ENCODE measurements at regions not wholly inside any gene's neighbourhood (a gene's known extent, or its start where the extent isn't known, plus 50 kb on each side); places are given as distances from the start of the nearest gene placed in this dataset.
A peak's percentile ranks its signal among the peaks of the same experiment; 100 is the strongest.

GRCh38 chr1:29428997-29429396, 192.7 kb downstream of the PTPRU start:
- no peak for TF ChIP-seq CTCF (IDR thresholded peaks at IDR 0.05)
- ATAC-seq (no peak), DNase-seq (no peak)
- Histone ChIP-seq H3K9me3 (peaks cover 0 to 14% (median 0%) of the 10 kb centered on the region in 11 donors), H3K4me3 (no peak overlapping the region), H3K27ac (no peak overlapping the region), H3K27me3 (peaks cover 0 to 9% (median 0%) of the 10 kb centered on the region in 7 donors), H3K4me1 (peaks cover 0 to 12% (median 0%) of the 10 kb centered on the region in 9 donors), H3K36me3 (no peaks in the 10 kb centered on the region)
- intact Hi-C loops (cut with DNase I): no loop called here
- 45 to 67% methylated on average over 4 of the region's 4 CpGs for WGBS, 2 donors

- DNase-seq (no peak), ATAC-seq (no peak)
- WGBS, 2 donors: 90 to 94% methylated on average over 4 of the region's 4 CpGs
- H3K36me3 ChIP-seq: no peaks in the 10 kb centered on the region
- no peak for TF ChIP-seq CTCF (IDR thresholded peaks at IDR 0.05)
- H3K9me3 ChIP-seq: peaks cover 0 to 14% (median 0%) of the 10 kb centered on the region in 11 donors
- intact Hi-C loops (cut with DNase I): no loop called here
- H3K4me1 ChIP-seq: peaks cover 0 to 12% (median 0%) of the 10 kb centered on the region in 9 donors
- no peak overlapping the region for H3K27ac ChIP-seq
- H3K4me3 ChIP-seq: no peak overlapping the region
- peaks cover 0 to 9% (median 0%) of the 10 kb centered on the region in 7 donors for H3K27me3 ChIP-seq
Measured at GRCh38 chr1:29428280-29428615, 191.9 kb downstream of the PTPRU start.

GRCh38 chr1:29427614-29428279, 191.4 kb downstream of the PTPRU start:
- Histone ChIP-seq H3K4me1 (peaks cover 0 to 12% (median 0%) of the 10 kb centered on the region in 9 donors), H3K4me3 (no peak overlapping the region), H3K36me3 (no peaks in the 10 kb centered on the region), H3K27me3 (peaks cover 0 to 9% (median 0%) of the 10 kb centered on the region in 7 donors), H3K9me3 (peaks cover 0 to 14% (median 0%) of the 10 kb centered on the region in 11 donors), H3K27ac (no peak overlapping the region)
- ATAC-seq (no peak), DNase-seq (no peak)
- WGBS, 2 donors: 79 to 86% methylated on average over 3 of the region's 3 CpGs
- intact Hi-C loops (cut with DNase I): no loop called here
- no peak for TF ChIP-seq CTCF (IDR thresholded peaks at IDR 0.05)

GRCh38 chr1:29426701-29427279, 190.5 kb downstream of the PTPRU start:
- peak in 1 of 2 donors; percentile 52 for DNase-seq
- intact Hi-C loops (cut with DNase I): no loop called here
- Histone ChIP-seq H3K4me3 (no peak overlapping the region), H3K36me3 (no peaks in the 10 kb centered on the region), H3K4me1 (peaks cover 0 to 12% (median 0%) of the 10 kb centered on the region in 9 donors), H3K9me3 (peaks cover 0 to 17% (median 0%) of the 10 kb centered on the region in 11 donors), H3K27me3 (peaks cover 0 to 9% (median 0%) of the 10 kb centered on the region in 7 donors), H3K27ac (no peak overlapping the region)
- TF ChIP-seq CTCF (IDR thresholded peaks at IDR 0.05): no peak
- 53 to 67% methylated on average over 7 of the region's 7 CpGs for WGBS, 2 donors
- peak in 5 of 8 donors; percentile 27 to 92 (median 57) for ATAC-seq

Measured in heart right ventricle (tissue), 16 donors.